ENCODE measurements at regions not wholly inside any gene's neighbourhood (a gene's known extent, or its start where the extent isn't known, plus 50 kb on each side); places are given as distances from the start of the nearest gene placed in this dataset.
A peak's percentile ranks its signal among the peaks of the same experiment; 100 is the strongest.
"Not testable (repeated sequence)": the region's sequence is repeated elsewhere in the genome, so short reads cannot be mapped to it uniquely, and the experiment has no call there.

GRCh38 chr1:198416296-198416695 lies 124.2 kb downstream of the ATP6V1G3 start:
- DNase-seq (ENCODE audit: low read depth in 2 of 2) = peak; percentile 39 to 45

GRCh38 chr1:198411240-198411639 lies 129.2 kb downstream of the ATP6V1G3 start:
- DNase-seq (ENCODE audit: low read depth in 2 of 2) = no peak

GRCh38 chr1:198408716-198409115 lies 131.8 kb downstream of the ATP6V1G3 start:
- DNase-seq (ENCODE audit: low read depth in 2 of 2) = no peak

GRCh38 chr1:198404632-198405031 lies 135.8 kb downstream of the ATP6V1G3 start:
- not testable (repeated sequence) for DNase-seq (ENCODE audit: low read depth in 2 of 2)

- no peak for DNase-seq (ENCODE audit: low read depth in 2 of 2)
These were observed 140.4 kb downstream of the ATP6V1G3 start for GRCh38 chr1:198400063-198400462.

GRCh38 chr1:198399452-198399851 lies 141.0 kb downstream of the ATP6V1G3 start:
- DNase-seq (ENCODE audit: low read depth in 2 of 2) = no peak

GRCh38 chr1:198397208-198397808 lies 143.2 kb downstream of the ATP6V1G3 start:
- no peak for DNase-seq (ENCODE audit: low read depth in 2 of 2)

- no peak for DNase-seq (ENCODE audit: low read depth in 2 of 2)
These were observed 149.0 kb downstream of the ATP6V1G3 start for GRCh38 chr1:198391393-198392020.

- no peak for DNase-seq (ENCODE audit: low read depth in 2 of 2)
These were observed 152.9 kb downstream of the ATP6V1G3 start for GRCh38 chr1:198387587-198387986.

GRCh38 chr1:198380275-198380674 lies 160.2 kb downstream of the ATP6V1G3 start:
- no peak for DNase-seq (ENCODE audit: low read depth in 2 of 2)

- DNase-seq (ENCODE audit: low read depth in 2 of 2) = no peak
These were observed 162.8 kb downstream of the ATP6V1G3 start for GRCh38 chr1:198377702-198378101.

- no peak for DNase-seq (ENCODE audit: low read depth in 2 of 2)
These were observed 166.2 kb downstream of the ATP6V1G3 start for GRCh38 chr1:198374288-198374687.

- no peak for DNase-seq (ENCODE audit: low read depth in 2 of 2)
These were observed 167.1 kb downstream of the ATP6V1G3 start for GRCh38 chr1:198373376-198373775.

All from dermis microvascular lymphatic vessel endothelial cell (primary cell).